Type B pancreatic cell (in vitro differentiated cells): ENCODE measurements at regions not wholly inside any gene's neighbourhood (a gene's known extent, or its start where the extent isn't known, plus 50 kb on each side); places are given as distances from the start of the nearest gene placed in this dataset.

Source experiments
- DNase-seq: peaks from one replicate; pipeline ENCODE4 v3.0.0; 2021; ENCODE audit warnings: mixed read lengths; ENCODE audit not compliant: unreplicated experiment; ENCODE audit errors: extremely low spot score
- H3K27ac Mint-ChIP-seq: 2 replicates; pipeline ENCODE4 v1.8.0; 2021; ENCODE audit warnings: mild to moderate bottlenecking, mixed read lengths
- H3K27me3 Mint-ChIP-seq: 2 replicates; pipeline ENCODE4 v1.8.0; 2021; ENCODE audit warnings: mixed read lengths
- H3K36me3 Mint-ChIP-seq: 2 replicates; pipeline ENCODE4 v1.8.0; 2021; ENCODE audit warnings: mixed read lengths
- H3K4me1 Mint-ChIP-seq: one replicate; pipeline ENCODE4 v1.8.0; 2021; ENCODE audit warnings: mixed read lengths; ENCODE audit not compliant: unreplicated experiment
- H3K4me3 Mint-ChIP-seq: 2 replicates; pipeline ENCODE4 v1.8.0; 2021; ENCODE audit warnings: mild to moderate bottlenecking, mixed read lengths
- H3K9me3 Mint-ChIP-seq: 2 replicates; pipeline ENCODE4 v1.8.0; 2021; ENCODE audit warnings: mixed read lengths
- CTCF ChIP-seq: fragments of 200-600 bp; sonication (generic); conservative IDR thresholded peaks from 2 replicates; pipeline ENCODE4 v1.5.0; 2021; ENCODE audit warnings: antibody characterized with exemption, mild to moderate bottlenecking

- no peaks in the 10 kb centered on the region for H3K4me1 Mint-ChIP-seq
- H3K9me3 Mint-ChIP-seq, result no peaks in the 10 kb centered on the region
- H3K36me3 Mint-ChIP-seq, result no peaks in the 10 kb centered on the region
- H3K4me3 Mint-ChIP-seq, result no peak overlapping the region
- H3K27me3 Mint-ChIP-seq, result no peaks in the 10 kb centered on the region
- DNase-seq, result no peak
- no peak overlapping the region for H3K27ac Mint-ChIP-seq
- TF ChIP-seq CTCF, result no peak
These were observed 548.2 kb upstream of the ADGRL4 start for GRCh38 chr1:79554688-79555087.

- Mint-ChIP-seq H3K27me3 (no peaks in the 10 kb centered on the region), H3K36me3 (no peaks in the 10 kb centered on the region), H3K4me3 (no peak overlapping the region)
These were observed 544.8 kb upstream of the ADGRL4 start for GRCh38 chr1:79551321-79551720.

GRCh38 chr1:79550402-79550801, 543.9 kb upstream of the ADGRL4 start:
- DNase-seq, result no peak
- H3K36me3 Mint-ChIP-seq, result no peaks in the 10 kb centered on the region
- H3K9me3 Mint-ChIP-seq, result no peaks in the 10 kb centered on the region
- H3K4me1 Mint-ChIP-seq, result no peaks in the 10 kb centered on the region
- TF ChIP-seq CTCF, result no peak
- H3K4me3 Mint-ChIP-seq, result no peak overlapping the region
- H3K27me3 Mint-ChIP-seq, result no peaks in the 10 kb centered on the region
- no peak overlapping the region for H3K27ac Mint-ChIP-seq

More at GRCh38 chr1:79551321-79551720, 544.8 kb upstream of the ADGRL4 start:
- no peak for DNase-seq
- Mint-ChIP-seq H3K27ac (no peak overlapping the region), H3K4me1 (no peaks in the 10 kb centered on the region), H3K9me3 (no peaks in the 10 kb centered on the region)
- TF ChIP-seq CTCF, result no peak

GRCh38 chr1:79549201-79549600, 542.7 kb upstream of the ADGRL4 start:
- H3K9me3 Mint-ChIP-seq, result no peaks in the 10 kb centered on the region
- H3K27me3 Mint-ChIP-seq, result no peaks in the 10 kb centered on the region
- no peak for TF ChIP-seq CTCF
- H3K27ac Mint-ChIP-seq, result no peak overlapping the region
- DNase-seq, result no peak
- no peaks in the 10 kb centered on the region for H3K36me3 Mint-ChIP-seq
- no peak overlapping the region for H3K4me3 Mint-ChIP-seq
- no peaks in the 10 kb centered on the region for H3K4me1 Mint-ChIP-seq

GRCh38 chr1:79547514-79547913, 541.0 kb upstream of the ADGRL4 start:
- Mint-ChIP-seq H3K36me3 (no peaks in the 10 kb centered on the region), H3K9me3 (no peaks in the 10 kb centered on the region), H3K4me1 (no peaks in the 10 kb centered on the region), H3K4me3 (no peak overlapping the region), H3K27me3 (no peaks in the 10 kb centered on the region), H3K27ac (no peak overlapping the region)
- no peak for TF ChIP-seq CTCF
- no peak for DNase-seq

GRCh38 chr1:79543394-79543793, 536.9 kb upstream of the ADGRL4 start:
- H3K27ac Mint-ChIP-seq, result no peak overlapping the region
- H3K9me3 Mint-ChIP-seq, result no peaks in the 10 kb centered on the region

More at GRCh38 chr1:79543394-79543793, 536.9 kb upstream of the ADGRL4 start:
- Mint-ChIP-seq H3K4me3 (no peak overlapping the region), H3K36me3 (no peaks in the 10 kb centered on the region), H3K27me3 (no peaks in the 10 kb centered on the region), H3K4me1 (no peaks in the 10 kb centered on the region)
- no peak for TF ChIP-seq CTCF
- no peak for DNase-seq
